Testis (tissue), 2 donors: ENCODE measurements at regions not wholly inside any gene's neighbourhood (a gene's known extent, or its start where the extent isn't known, plus 50 kb on each side); places are given as distances from the start of the nearest gene placed in this dataset.

ENCODE experiments used
- CTCF ChIP-seq, 3 experiments: fragments of 450-650 bp in 2 of 3; fragments of 200-600 bp in 1 of 3; sonication (generic) in 1 of 3; IDR thresholded peaks; one replicate each; pipeline ENCODE4 v1.5.1; 2016 to 2019; ENCODE audit warnings: antibody characterized with exemption in 3 of 3, mild to moderate bottlenecking in 2 of 3, moderate library complexity in 1 of 3
- POLR2A ChIP-seq: fragments of 450-650 bp; IDR thresholded peaks from one replicate; pipeline ENCODE4 v1.6.1; 2017; ENCODE audit warnings: antibody characterized with exemption, mild to moderate bottlenecking, moderate library complexity

GRCh38 chr4:12691168-12691567, 793.0 kb downstream of the RAB28 start:
- TF ChIP-seq CTCF (IDR thresholded peaks at IDR 0.05) (no peak), POLR2A (no peak)
